GM18858 (cell line): ENCODE measurements at regions not wholly inside any gene's neighbourhood (a gene's known extent, or its start where the extent isn't known, plus 50 kb on each side); places are given as distances from the start of the nearest gene placed in this dataset.

ENCODE experiments used
- ATAC-seq: cut with Tn5 transposase; IDR thresholded peaks from one replicate; pipeline ENCODE4 v1.9.1; 2021; ENCODE audit not compliant: unreplicated experiment

DNA sequence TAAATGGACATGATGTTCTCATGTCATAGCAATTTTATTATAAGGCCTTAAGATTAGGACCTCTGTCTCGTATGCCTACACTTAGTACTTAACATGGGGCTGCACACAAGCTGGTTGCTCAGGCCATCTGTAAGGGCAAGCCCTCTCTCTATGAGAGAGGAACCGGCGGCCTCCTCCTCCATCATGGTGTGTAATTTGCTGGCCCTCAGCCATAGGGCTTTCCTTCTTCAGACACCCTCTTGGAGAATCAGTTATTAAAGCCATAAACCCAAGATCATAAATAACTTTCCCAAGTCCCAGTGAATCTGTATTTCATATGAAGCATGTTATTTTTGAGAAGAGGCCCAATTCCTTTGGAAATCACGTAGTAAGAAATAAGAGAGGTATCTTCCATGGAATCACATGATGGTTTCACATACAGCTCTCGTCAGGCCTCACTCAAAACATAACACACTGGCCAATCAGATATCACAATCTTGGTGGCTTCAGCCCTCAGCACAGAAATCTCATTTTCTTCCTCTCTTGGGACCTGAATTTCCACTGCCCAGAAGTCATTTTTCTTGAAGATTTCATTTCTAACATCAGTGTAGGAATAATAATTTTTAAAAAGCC is 92.6 kb downstream of the RDH14 start:
- no peak for ATAC-seq

DNA sequence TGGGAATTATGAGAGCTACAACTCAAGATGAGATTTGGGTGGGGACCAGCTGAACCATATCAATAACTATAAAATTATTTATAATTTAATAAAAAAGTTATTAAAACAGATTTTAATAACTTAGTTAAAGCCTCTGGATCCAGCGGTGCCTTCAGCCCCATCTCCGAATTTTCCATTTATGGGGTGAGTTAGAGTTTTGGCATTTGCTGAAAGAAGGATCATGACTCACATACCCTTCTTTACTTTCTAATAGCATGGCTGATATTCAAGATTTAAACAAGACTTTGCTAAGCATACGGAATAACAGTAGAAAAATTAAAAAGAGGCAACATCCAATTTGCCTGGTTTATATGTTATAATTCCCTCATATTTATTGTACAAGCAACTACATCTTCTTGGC is 94.5 kb downstream of the RDH14 start:
- ATAC-seq, result no peak

DNA sequence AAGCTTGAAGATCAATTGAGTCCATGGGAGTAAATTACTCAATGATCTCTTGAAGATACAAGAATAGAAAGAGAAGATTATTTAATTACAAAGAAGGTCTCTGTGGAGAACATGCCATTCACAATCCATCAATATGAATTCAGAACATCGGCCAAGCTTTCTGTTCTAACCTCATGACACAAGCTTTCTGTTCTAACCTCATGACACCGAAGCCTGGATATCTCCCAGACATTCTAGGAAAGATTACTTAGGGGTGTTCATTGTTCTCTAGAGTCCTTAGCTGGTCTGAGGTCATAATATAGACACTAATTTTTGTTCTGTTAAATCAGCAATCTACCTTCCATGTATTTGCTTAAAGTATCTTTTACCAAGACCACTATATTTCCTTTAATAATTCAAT is 95.5 kb downstream of the RDH14 start:
- ATAC-seq, result no peak

DNA sequence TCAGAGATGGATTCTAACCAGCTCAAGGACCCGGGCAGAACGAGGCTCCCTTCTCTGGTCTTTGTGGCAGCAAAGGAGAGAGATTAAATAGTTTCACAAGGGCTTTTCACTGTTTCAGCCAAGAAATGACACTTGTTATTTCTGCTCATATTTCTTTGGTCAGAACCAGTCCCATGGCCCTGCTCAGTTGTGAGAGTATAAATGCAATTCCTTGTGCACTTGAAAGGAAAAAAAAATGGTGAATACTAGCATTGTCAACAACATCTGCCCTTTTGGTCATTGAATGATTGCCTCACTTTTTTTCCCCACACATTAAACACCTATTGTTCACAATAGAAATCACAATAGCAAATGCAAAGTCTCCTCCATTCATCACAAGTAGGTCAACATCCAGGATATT is 104.4 kb downstream of the RDH14 start:
- ATAC-seq, result no peak

DNA sequence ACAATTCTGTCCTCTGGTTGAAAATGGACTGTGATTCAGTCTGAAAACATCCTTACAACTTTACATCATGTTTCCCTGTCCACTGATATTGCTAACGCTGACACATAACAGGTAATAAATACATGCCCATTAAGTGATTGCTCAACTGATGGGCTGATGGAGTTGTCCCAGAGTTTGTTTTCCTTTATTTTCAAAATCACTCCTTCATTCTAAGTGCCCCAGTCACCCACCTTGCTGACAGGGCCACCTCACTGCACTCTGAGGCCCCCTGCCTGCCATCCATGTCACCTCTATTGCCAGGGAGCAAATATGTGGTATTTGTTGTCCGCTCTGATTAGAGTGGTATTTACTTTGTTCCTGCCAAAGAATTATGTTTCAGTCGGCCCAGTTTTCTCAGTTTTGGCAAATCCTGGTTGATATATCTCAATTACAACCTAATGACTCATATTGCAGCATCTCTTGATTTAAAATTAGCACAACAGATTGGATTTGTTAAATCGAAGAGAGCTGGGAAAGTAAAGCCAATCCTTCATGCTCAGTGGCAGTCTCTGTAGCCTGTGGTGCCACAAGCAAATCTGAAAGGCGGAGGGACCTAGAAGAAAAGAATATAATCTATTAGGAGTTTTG is 105.1 kb downstream of the RDH14 start:
- no peak for ATAC-seq

DNA sequence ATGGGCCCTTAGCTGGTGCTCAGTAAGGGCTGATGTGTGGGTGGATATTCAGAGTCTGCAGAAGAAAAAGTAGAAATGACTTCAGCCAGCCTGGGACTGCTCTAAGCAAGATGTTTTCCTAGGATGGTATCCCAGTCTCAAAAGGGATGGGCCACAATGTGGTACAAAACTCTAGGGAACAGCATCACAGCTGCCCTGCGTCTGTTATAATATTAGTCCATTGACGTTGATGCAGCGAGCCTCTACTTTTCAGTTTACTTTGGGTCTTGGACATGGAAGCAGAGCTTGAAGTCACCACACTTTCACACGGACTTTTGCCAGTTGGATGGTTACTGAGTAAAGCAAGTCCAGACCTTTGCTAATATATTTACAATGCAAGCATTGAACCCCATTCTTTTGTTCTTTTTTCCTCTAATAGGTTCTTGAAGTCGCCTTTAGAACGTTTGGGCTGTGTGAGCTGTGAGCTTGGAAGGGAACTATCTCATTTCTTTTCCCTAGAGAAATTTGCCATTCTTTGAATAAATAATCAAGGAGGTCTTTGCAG is 105.7 kb downstream of the RDH14 start:
- no peak for ATAC-seq

DNA sequence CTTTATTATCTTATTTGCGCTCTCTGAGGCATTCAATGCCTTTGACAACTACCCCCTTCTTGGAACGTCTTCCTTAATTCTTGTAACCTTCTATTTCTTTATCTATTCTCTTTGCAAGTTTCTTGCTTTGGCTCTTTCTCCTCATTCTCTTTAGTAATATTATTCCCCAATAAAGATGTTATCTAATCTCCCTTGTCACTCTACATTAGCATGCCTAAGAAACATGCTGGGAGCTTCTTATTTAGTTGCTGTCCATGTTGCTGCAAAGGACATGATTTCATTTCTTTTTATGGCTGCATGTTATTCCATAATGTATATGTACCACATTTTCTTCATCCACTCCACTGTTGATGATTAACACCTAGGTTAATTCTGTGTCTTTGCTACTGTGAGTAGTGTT is 113.7 kb downstream of the RDH14 start:
- no peak for ATAC-seq

DNA sequence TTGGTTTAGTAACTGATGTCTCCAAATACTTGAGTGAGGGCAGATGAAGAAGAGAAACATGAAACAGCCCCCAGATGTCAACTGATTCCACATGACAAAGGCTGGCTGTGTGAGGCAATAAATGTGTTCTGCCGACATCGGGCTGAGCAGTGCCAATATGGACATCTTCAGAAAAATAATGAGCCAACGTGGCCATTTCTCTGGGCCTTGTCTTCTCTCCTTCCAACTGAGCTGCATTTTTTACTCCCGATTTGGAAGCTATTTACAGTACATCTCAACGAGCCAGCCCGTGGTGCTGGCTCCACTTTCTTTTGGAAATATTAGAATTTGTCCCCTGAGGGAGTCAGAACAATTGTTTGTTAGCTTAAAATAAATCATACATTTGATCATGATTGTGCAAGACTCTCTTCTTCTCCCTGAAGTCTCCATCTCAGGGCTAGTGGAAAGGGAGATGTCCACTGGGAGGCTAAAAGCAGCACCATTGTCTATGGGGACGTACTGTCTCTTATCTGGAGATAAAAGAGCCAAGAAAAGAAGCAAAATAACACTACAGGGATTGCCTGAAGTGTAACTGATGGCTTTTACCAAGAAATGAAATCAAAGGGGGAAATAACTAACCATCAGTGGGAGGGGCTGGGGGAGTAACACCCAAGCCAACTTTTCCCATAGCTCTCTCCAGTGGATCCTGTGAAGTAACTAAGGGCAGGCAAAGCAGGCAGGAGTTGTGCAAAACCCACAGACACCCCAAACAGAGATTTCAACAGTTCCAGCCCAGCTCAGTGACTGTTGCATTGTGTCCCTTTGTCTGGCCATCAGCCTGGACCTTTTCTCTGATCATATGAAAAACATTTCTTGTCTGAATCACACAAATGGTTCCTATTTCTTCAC is 114.8 kb downstream of the RDH14 start:
- ATAC-seq, result no peak

DNA sequence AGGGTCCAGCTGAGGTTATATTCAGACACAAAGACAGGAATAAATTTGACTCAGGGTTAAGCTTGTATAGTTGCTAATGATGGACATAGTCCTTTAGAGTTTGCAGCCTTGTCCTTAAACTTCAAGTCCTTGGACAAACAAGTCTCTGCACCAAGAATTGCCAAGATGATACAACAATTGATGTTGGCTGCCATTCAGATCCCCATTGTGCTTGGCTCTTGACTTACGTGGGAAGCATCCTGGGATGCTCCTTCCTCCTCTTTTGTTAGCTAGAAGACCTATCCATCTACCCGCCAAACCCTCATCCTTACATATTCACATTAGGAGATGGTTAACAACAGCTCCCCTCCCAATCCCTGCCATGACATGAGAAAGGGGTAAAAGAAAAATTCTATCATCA is 115.6 kb downstream of the RDH14 start:
- ATAC-seq, result no peak

DNA sequence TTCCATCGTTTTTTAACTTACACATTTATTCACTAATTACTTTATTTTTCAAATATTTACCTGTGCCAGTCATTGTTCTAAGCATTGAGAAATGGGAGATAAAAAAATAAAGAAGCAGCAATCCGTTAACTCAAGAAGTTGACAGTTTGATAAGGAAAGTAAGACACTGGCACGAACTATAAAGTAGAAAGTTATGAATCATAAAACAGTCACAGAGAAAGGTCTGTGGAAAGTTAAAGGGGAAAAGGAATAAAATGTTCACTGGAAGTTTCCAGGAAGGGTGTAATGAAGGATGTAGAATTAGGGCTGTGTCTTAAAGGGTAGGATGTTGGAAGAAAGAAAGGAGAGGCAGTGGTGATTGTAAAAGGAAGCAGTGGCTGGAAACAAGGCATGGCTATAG is 118.9 kb downstream of the RDH14 start:
- no peak for ATAC-seq

DNA sequence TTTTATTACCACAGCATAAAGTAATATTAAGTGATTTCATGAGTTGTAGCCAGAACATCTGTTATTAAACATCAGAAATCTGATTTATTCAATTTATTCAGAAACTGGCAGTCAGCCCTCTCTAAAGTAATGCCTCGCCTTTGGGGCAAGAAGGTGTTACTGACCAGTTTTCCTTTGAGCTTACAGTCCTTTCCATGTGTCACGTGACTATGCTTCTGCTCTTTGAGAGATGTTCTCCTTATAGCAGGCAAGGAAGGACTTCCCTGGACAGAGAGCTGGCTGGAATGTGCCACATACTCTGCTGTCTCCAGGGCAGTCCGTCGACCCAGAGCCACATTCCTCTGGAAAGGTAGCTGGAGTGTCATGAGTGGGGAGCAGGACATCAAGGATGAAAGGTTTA is 119.7 kb downstream of the RDH14 start:
- no peak for ATAC-seq

DNA sequence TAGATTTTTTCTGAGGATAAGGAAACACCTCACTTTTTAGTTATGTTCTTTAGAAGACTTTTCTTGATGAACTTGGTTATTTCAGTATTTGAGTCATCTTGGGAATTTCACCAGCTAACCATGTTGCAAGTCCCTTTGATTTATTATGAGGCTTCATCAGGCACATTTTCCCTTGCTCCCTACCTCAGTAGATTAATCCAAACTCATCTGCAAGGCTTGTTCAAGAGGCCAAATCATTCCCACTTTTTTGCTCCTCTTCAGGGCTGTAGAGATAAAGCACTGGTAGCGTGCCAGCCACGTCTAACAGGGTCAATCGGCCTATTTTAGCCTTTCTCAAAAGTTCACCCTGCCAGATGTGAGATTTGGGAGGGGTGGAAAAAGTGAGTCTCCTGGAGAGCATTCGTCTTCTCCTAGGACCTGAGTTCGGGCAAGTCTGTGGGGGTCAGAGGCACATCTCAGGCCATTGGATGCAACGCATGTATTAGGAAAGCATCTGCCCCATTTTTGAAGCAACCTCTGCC is 120.3 kb downstream of the RDH14 start:
- ATAC-seq, result no peak

DNA sequence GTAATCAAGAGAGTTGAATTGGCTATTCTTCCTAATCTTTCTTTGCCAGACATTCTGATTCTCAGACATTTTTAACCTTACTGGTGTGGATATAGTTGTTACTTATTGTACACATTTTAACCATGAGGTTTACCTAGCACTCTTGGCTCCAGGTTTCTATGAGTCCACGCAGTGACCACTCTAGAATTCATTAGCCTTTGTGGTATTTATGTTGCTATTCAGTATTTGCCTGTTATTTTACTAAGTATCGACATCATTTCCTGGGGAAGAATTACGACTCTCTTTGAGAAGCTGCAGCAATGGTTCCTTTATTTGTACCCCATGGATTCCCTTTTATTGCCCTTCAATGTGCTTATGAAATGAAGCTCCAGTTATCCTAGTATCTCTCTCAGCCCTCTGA is 120.7 kb downstream of the RDH14 start:
- no peak for ATAC-seq

DNA sequence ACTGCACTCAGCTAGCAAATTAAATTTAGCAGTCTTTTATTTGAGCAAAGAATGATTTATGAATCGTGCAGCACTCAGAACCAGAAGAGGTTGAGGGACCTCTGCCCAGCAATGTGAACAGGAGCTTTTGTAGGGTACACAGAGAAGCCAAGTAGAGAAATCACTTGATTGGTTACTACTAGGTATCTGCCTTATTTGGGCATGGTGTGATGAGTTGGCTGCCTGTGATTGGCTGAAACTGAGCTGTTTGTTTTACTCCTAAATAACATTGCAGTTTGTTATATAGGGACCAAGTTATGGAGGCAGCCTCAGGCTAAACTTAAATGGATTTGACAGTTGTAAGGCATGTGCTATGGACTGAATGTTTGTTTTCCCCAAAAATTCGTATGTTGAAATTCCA is 122.5 kb downstream of the RDH14 start:
- no peak for ATAC-seq

DNA sequence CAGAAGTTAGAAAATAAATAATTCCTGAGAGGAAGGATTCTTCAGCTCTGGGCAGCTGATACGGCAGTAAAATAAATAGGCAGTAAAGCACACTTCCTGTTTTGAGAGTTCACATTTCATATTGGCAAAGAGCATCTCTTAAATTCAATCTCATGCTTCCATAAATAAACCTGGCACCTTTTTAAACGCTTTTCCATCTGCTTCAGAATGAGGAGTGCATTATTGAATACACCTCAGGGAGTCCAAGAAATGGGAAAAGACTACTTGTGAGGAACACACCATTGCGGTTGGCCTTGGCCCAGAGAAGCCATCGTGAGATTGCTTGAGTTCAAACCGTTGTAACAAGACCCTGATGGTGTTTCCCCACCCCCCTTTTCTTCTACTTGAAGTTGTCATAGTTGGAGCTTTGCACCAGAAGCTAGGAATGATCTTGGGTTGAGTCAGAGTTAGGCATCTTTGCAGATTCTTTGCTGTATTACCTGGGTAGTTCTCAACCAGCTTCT is 123.9 kb downstream of the RDH14 start:
- no peak for ATAC-seq

DNA sequence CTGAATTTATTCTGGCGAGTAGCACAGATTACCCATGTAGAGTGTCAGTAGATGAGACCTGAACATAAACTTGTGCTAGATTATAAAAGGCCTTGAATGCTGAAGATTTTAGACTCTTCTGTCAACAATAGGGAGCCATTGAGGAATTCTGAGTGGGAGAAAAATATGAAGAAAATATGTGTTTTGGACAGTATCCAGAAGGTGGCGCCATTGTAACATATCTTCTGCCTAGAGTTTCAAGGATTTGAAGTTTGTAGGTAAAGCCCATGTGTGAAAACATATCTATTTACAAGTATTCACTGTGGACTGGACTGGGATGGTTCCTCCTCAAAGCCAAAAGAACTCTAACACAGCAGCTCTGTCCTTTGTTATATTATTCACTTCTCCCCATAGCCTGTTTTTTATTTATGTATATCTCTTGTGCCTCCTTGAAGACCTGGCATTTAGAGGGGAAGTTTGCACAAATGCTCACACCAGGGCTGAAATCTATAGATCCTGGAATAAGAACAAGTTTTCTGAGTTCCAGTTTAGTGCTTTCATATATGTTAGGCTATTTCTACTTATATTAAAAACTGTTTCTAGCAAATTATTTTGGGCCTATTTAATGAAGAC is 124.9 kb downstream of the RDH14 start:
- ATAC-seq, result peak; percentile 51

DNA sequence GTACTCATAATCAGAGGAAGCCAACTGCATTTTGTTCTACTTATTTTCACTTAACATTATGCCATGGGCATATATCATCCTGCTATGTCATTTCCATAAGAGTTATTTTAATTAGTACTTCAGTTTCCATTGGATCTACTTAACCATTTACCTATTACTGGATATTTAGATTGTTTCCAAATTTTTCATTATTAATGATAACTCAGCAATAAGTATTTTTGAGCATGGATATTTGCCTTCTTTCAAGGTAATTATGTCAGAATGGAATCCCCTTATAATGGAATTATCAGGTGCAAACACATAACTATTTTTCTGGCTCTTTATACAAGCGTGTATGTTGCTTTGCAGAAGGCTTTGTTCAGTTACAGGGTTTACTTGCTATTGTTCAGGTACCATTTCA is 126.6 kb downstream of the RDH14 start:
- no peak for ATAC-seq

DNA sequence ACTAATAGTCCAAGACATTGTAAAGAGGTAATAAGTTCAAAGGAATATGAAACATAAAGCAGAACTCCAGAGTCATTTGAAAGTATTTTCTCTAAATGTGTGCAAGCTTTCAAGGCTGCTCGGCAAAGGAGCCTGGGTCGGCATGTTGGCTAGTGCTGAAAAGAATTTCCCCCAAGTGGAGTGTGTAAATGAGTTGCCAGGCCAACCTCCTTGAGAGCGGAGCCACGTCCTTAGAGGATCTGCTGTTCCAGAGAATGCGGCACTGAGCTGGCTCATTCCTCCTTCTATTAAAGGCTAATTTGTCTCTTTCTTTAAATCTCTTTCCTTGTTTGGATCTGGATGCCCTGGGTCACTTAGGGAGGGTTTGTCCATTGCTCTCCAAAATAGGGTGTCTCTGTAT is 127.5 kb downstream of the RDH14 start:
- no peak for ATAC-seq

DNA sequence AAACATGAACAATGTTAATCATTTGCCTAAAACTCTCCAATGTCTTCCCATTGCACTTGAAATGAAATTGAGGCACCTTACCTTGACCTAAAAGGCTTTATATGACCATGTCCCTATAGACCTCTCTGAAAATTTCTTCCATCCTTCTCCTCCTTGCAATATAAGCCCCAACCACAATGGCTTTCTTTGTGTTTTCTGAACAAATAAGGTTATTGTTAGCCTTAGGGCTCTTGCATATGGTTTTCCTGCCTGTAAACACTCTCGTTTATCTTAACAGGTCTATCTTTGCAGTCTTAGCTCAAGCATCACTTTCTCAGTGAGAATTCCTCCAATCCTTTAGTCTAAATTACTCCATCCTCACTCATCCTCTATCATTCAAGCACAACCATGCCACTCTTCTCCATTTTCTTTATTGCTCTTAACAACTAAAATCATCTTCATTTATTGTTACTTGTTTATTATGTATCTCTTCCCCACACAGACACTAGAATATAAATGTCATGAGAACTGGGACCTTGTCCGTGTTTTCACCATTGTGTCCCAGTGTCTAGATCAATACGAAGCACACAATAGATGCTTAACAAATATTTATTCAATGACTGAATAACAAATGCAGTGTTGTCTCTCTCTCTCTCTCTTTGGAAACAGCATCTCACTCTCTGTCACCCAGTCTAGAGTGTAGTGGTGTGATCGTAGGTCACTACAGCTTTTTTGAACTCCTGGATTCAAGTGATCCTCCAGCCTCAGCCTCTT is 129.3 kb downstream of the RDH14 start:
- ATAC-seq, result no peak

DNA sequence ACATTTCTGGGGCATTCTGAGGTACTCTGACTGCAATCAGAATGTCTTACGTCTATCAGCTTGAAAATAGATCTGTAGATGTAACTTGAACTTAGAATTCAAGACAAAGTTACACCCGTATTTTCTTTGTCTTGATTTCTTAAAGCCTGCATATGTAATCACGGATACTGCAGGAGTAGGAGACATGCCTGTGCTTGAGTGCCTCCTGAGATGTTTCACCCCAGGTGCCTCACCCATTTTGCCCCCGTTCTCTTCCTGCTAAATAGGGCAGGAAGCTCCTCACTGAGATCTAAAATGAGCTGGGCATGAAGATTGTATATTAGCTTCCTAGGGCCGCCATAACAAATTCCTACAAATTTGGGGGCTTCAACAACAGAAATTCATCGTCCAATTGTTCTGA is 131.9 kb downstream of the RDH14 start:
- ATAC-seq, result no peak
